Smooth muscle cell (in vitro differentiated cells): ENCODE measurements at regions not wholly inside any gene's neighbourhood (a gene's known extent, or its start where the extent isn't known, plus 50 kb on each side); places are given as distances from the start of the nearest gene placed in this dataset.

Experiments used
- DNase-seq: peaks from one replicate; lab custom pipeline; 2025; ENCODE audit not compliant: unreplicated experiment; lab: John Stamatoyannopoulos, UW
- H2AFZ ChIP-seq: fragments of 200-600 bp; sonication (generic); 2 replicates; pipeline ENCODE4 v1.6.0; 2016; ENCODE audit warnings: antibody characterized with exemption, low read depth, mild to moderate bottlenecking
- H3F3A ChIP-seq: fragments of 200-600 bp; sonication (generic); 2 replicates; pipeline ENCODE4 v1.6.0; 2017; ENCODE audit warnings: antibody characterized with exemption, low read depth
- H3K27ac ChIP-seq: fragments of 200-600 bp; sonication (generic); 2 replicates; pipeline ENCODE4 v1.5.1; 2016; ENCODE audit warnings: low read depth, mild to moderate bottlenecking
- H3K27me3 ChIP-seq: fragments of 200-600 bp; sonication (generic); 2 replicates; pipeline ENCODE4 v1.6.1; 2016; ENCODE audit warnings: low read depth, mild to moderate bottlenecking
- H3K36me3 ChIP-seq: fragments of 200-600 bp; sonication (generic); 2 replicates; pipeline ENCODE4 v1.5.1; 2016; ENCODE audit warnings: low read depth
- H3K4me1 ChIP-seq: fragments of 200-600 bp; sonication (generic); 2 replicates; pipeline ENCODE4 v1.5.1; 2016; ENCODE audit warnings: low read depth
- H3K4me2 ChIP-seq: fragments of 200-600 bp; sonication (generic); 2 replicates; pipeline ENCODE4 v1.6.0; 2016; ENCODE audit warnings: mild to moderate bottlenecking
- H3K4me3 ChIP-seq: fragments of 200-600 bp; sonication (generic); 2 replicates; pipeline ENCODE4 v1.5.1; 2016; ENCODE audit warnings: mild to moderate bottlenecking
- H3K79me2 ChIP-seq: fragments of 200-600 bp; sonication (generic); 2 replicates; pipeline ENCODE4 v1.6.0; 2016; ENCODE audit warnings: low read depth, mild to moderate bottlenecking
- H3K9ac ChIP-seq: fragments of 200-600 bp; sonication (generic); 2 replicates; pipeline ENCODE4 v1.6.0; 2016; ENCODE audit warnings: low read depth
- H3K9me3 ChIP-seq: fragments of 200-600 bp; sonication (generic); replicated peaks from 2 replicates; pipeline ENCODE4 v1.5.1; 2016; ENCODE audit warnings: low read depth
- H4K20me1 ChIP-seq: fragments of 200-600 bp; sonication (generic); 2 replicates; pipeline ENCODE4 v1.6.0; 2016; ENCODE audit warnings: low read depth
- WGBS: methylation state at CpG from one replicate; pipeline ENCODE4 v1.1.7; 2016; ENCODE audit warnings: low lambda C conversion rate; 5-methylcytosine and 5-hydroxymethylcytosine counted together
- TF ChIP-seq, protein P1 (sequence below): fragments of 200-600 bp; sonication (generic); IDR thresholded peaks from 2 replicates; pipeline ENCODE4 v1.5.1; 2017; ENCODE audit warnings: borderline replicate concordance, mild to moderate bottlenecking, antibody characterized with exemption; ENCODE audit not compliant: insufficient read depth, poor library complexity, severe bottlenecking

DNA sequence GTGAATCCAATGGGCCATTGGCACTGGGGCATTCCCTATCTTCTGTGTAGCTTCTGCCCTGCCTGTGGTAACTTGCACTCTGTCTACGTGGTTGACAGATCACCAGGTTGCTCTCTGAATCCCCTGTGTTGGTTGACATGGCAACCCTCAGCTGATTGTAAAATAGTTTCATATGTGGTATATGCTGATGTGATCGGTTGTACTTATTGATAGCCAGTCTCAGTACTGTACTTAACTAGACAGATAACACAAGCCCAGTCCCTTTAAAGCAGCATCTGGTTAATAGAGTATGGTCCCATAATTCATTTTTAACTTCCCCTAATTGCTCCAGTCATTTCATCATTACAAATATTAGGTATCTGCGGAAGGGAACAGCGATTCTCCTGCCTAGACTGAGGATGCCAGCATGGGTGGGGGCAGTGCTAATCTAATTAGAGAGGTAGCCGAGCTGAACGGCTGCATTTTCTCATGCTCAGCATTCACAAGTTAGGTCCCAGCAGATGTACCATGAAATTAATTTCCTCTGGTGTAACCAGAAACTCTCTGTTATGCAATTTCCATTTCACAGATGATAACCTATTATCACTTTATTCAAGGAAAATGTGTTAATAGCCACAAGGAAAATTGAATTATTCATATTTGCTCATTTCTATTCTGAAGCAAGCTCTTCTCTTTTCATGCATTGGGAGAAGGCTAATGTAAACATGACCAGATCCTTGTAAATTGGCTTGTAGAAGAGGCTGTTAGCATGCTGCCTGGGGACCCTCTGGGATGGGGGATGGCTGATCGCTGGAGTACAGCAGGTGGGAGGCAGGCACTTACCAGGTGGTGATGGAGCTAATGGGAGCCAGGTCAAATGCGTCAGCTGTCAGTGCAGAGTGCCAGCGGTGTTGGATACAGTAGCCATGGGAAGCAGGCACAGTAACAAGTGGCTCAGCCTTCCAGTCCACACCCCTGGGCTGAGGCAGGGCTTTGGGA, 608.3 kb downstream of the GALR1 start:
- Histone ChIP-seq H3K4me2 (no peak overlapping the region), H3K9ac (no peak overlapping the region), H4K20me1 (no peaks in the 10 kb centered on the region), H3K36me3 (no peaks in the 10 kb centered on the region), H3K27me3 (no peaks in the 10 kb centered on the region), H3K9me3 (no peaks in the 10 kb centered on the region), H3F3A (no peaks in the 10 kb centered on the region), H3K79me2 (no peaks in the 10 kb centered on the region), H3K4me1 (no peaks in the 10 kb centered on the region), H3K27ac (no peak overlapping the region), H2AFZ (no peak overlapping the region), H3K4me3 (no peak overlapping the region)
- TF ChIP-seq, protein P1, sequence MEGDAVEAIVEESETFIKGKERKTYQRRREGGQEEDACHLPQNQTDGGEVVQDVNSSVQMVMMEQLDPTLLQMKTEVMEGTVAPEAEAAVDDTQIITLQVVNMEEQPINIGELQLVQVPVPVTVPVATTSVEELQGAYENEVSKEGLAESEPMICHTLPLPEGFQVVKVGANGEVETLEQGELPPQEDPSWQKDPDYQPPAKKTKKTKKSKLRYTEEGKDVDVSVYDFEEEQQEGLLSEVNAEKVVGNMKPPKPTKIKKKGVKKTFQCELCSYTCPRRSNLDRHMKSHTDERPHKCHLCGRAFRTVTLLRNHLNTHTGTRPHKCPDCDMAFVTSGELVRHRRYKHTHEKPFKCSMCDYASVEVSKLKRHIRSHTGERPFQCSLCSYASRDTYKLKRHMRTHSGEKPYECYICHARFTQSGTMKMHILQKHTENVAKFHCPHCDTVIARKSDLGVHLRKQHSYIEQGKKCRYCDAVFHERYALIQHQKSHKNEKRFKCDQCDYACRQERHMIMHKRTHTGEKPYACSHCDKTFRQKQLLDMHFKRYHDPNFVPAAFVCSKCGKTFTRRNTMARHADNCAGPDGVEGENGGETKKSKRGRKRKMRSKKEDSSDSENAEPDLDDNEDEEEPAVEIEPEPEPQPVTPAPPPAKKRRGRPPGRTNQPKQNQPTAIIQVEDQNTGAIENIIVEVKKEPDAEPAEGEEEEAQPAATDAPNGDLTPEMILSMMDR, result no peak
- no peak for DNase-seq
- WGBS, result 84% methylated on average over 9 of the region's 9 CpGs

DNA sequence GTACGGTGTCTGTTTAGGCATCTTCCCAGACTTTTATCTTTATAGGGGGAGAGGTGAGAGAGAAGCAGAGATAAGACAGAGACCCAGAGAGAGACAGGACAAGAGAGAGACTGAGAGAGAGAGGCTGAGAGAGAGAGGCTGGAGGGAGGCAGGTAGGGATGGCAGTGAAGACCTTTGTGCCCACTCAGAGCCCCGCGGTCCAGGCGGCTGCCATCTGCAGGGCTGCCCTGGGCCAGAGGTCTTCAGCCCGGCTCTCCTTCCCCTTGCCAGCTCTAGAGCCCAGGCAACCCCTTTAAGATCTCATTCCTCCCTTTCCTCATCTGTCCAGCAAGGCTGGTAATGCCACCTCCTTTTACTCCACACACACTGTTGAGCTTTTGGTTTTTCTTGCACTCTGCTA, 610.0 kb downstream of the GALR1 start:
- TF ChIP-seq, protein P1, result no peak
- Histone ChIP-seq H3K27ac (no peak overlapping the region), H2AFZ (no peak overlapping the region), H3K36me3 (no peaks in the 10 kb centered on the region), H3K4me1 (no peaks in the 10 kb centered on the region), H3K4me3 (no peak overlapping the region), H3K27me3 (no peaks in the 10 kb centered on the region), H3K9ac (no peak overlapping the region), H4K20me1 (no peaks in the 10 kb centered on the region), H3K4me2 (no peak overlapping the region), H3K9me3 (no peaks in the 10 kb centered on the region), H3F3A (no peaks in the 10 kb centered on the region), H3K79me2 (no peaks in the 10 kb centered on the region)
- DNase-seq, result no peak
- WGBS, result 98% methylated on average over 5 of the region's 5 CpGs

DNA sequence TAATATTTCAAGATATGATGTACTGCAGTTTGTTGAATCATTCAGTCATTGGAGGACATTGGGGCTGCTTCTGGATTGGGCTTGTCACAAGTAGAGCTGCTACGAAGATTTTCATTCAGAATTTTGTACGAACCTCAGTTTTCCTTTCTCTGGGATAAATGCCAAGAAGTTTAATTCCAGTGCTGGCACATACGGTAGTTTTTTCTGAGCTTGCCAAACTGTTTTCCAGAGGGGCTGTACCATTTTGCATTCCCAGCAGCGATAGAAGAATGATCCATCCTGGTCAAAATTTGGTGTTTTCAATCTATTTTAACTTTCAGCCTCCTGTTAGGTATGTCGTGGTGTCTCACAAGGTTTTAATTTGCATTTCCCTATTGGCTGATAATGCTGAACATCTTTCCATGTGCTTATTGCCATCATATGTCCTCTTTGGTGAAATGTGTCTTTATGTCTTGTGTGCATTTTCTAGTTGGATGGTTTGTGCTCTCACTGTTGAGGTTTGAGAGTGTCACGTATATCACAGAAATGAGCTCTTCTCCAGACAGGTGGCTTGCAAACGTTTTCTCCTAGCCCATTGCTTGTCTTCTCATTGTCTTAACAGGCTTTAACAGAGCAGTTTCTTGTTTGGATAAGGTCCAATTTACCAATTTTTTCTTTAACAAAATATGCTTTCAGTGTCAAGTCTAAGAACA, 612.6 kb downstream of the GALR1 start:
- TF ChIP-seq, protein P1, result no peak
- DNase-seq, result no peak
- no peak overlapping the region for H3K9ac ChIP-seq
- H3K4me1 ChIP-seq, result no peaks in the 10 kb centered on the region
- H3F3A ChIP-seq, result no peaks in the 10 kb centered on the region
- H3K79me2 ChIP-seq, result no peaks in the 10 kb centered on the region
- no peak overlapping the region for H3K4me2 ChIP-seq
- no peak overlapping the region for H2AFZ ChIP-seq
- H3K4me3 ChIP-seq, result no peak overlapping the region
- no peaks in the 10 kb centered on the region for H4K20me1 ChIP-seq
- no peak overlapping the region for H3K27ac ChIP-seq
- H3K27me3 ChIP-seq, result no peaks in the 10 kb centered on the region
- no peaks in the 10 kb centered on the region for H3K9me3 ChIP-seq
- no peaks in the 10 kb centered on the region for H3K36me3 ChIP-seq
- 86% methylated on average over 7 of the region's 7 CpGs for WGBS
